Kidney tubule cell (primary cell): ENCODE measurements at regions not wholly inside any gene's neighbourhood (a gene's known extent, or its start where the extent isn't known, plus 50 kb on each side); places are given as distances from the start of the nearest gene placed in this dataset.
"Not testable (repeated sequence)": the region's sequence is repeated elsewhere in the genome, so short reads cannot be mapped to it uniquely, and the experiment has no call there.

Experiments used
- DNase-seq: peaks from one replicate; pipeline ENCODE4 v3.0.0-alpha.2; 2018; ENCODE audit warnings: low spot score

DNA sequence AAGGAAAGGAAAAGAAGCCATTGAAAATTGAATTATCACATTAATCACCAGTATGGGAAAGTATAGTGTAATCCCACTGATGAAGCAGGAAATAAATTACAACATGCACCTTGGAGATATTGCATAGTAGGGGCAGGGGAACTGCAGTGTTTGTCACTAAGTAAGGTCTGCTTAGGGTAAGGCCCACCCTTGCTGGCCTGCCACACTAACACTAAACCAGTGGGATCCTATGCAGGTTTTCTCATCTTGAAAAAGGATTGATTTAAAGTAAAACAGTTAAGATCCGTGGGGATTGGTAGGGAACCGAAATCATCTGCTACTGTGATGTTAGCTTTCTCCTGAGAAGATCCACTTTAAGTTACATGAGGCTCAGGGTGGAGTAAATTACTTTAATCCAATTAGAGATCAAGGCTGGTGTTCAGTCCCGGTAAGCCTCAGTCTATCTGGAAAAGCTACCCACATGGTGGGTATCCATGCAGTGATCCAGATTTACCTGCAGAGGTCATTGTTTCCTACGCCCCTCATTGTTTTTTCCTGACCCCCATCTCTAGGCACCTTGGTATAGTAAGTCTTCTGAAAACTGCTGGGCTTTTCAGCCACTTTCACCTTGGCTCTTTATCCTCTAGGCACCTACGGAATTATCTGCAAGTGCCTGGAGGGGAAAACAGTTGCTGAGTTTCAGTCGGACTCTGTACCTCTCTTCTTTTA is 1014.9 kb upstream of the ATXN8OS start:
- no peak for DNase-seq

- no peak for DNase-seq
These were observed 1030.4 kb upstream of the ATXN8OS start for GRCh38 chr13:69077267-69077666.

- no peak for DNase-seq
These were observed 1038.0 kb upstream of the ATXN8OS start for GRCh38 chr13:69069554-69070133.

GRCh38 chr13:69050696-69051095 is 1056.9 kb upstream of the ATXN8OS start:
- no peak for DNase-seq

GRCh38 chr13:69044629-69045028 is 1063.0 kb upstream of the ATXN8OS start:
- no peak for DNase-seq

DNA sequence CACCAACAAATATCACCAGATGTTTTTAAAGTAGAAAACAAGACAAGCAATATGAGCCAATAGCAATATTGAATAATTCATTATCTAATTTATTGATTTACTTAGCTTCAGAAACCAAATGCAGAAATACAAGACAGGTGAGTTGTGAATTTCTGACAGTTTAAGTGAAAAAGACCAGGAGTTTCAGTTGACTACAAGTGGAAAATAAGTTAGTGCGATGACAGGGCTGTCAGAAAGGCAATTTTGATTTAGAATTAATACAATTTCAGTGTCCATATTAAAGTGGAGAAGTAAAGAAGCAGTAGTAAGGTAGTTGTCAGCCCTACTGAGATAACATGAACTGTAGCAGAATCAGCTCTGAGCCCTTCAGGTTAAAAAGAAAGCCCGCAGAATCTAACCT is 1066.7 kb upstream of the ATXN8OS start:
- DNase-seq, result no peak

DNA sequence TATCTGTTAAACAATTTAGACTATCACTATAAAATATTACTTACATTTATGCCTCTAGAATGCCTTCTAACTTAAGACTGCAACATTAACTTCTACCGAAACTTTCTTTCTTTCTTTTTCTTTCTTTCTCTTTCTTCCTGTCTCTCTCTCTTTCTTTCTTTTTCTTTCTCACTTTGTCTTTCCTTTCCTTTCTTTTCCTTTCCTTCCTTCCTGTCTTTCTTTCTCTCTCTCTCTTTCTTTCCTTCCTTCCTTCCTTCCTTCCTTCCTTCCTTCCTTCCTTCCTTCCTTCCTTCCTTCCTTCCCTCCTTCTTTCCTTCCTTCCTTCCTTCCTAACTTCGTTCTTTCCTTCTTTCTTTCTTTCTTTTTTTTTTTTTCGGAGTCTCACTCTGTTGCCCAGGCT is 1071.9 kb upstream of the ATXN8OS start:
- no peak for DNase-seq

DNA sequence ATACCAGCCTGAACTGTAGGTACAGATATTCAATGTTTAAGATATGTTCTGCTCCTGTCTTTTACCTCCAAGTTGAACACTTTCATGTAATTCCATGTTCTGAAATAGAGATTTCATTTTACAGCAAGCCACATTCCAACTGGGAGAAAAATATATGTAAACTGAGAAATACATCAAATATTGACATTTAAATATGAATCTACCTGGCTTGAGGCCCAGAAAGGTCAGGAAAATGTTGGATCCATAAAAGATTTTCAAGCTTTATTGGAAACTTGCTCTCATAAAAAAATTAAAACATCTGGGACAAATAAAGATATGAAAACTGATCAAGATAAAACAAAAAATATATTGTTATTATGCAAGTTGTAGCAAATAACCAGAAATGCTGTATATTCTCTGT is 1078.7 kb upstream of the ATXN8OS start:
- DNase-seq, result no peak

- no peak for DNase-seq
These were observed 1087.5 kb upstream of the ATXN8OS start for GRCh38 chr13:69020120-69020519.

GRCh38 chr13:69018173-69018572 is 1089.5 kb upstream of the ATXN8OS start:
- DNase-seq, result not testable (repeated sequence)

DNA sequence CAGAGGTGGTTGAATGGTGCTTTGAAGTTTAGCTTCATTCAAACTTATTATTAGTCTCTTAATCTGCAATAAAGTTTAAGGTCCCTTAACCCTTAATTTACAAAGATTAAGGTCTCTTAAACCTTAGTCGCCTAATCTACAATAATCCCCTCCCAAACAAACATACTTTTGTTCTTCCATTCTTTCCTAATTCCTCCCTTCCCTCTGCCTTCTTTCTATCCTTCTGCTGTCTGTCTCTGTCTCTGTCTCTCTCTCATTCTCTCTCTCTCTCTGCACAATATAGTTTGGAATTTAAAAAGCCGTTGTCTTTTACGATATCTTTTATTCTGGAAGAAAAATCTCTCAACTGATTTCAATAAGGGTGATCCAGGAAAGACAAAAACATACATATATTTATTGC is 1096.8 kb upstream of the ATXN8OS start:
- no peak for DNase-seq

- DNase-seq, result no peak
These were observed 1099.1 kb upstream of the ATXN8OS start for GRCh38 chr13:69008499-69008898.

GRCh38 chr13:68998056-68998455 is 1109.6 kb upstream of the ATXN8OS start:
- DNase-seq, result no peak

DNA sequence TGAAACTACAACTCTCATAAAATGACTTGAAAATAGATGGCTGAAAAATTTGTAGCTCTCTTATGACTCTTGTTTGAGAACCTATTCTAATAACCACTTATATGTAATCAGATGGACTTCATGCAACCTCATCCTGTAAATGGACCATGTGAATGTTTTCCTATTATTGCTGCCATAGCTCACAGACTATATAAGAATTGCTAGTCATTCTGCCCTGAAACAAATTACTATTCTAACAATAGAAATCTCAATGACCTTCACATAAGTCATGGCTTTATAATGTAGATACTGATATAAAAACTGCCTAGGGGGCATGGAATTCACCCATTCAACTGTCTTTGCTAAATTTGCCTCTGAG is 1111.0 kb upstream of the ATXN8OS start:
- DNase-seq, result no peak

- no peak for DNase-seq
These were observed 1111.5 kb upstream of the ATXN8OS start for GRCh38 chr13:68995972-68996667.

- DNase-seq, result no peak
These were observed 1114.5 kb upstream of the ATXN8OS start for GRCh38 chr13:68993154-68993553.

DNA sequence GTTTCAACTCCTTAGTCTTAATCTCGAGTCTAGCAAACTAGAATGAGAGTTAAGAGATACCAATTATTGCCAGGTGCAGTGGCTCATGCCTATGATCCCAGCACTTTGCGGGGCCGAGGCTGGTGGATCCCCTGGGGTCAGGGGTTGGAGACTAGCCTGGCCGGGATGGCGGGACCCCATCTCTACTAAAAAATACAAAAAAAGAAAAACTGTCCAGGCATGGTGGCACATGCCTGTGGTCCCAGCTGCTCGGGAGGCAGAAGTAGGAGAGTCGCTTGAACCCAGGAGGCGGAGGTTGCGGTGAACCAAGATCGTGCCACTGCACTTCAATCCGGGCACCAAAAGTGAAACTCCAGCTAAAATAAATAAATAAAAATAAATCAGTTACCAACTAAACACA is 1119.5 kb upstream of the ATXN8OS start:
- DNase-seq, result no peak

DNA sequence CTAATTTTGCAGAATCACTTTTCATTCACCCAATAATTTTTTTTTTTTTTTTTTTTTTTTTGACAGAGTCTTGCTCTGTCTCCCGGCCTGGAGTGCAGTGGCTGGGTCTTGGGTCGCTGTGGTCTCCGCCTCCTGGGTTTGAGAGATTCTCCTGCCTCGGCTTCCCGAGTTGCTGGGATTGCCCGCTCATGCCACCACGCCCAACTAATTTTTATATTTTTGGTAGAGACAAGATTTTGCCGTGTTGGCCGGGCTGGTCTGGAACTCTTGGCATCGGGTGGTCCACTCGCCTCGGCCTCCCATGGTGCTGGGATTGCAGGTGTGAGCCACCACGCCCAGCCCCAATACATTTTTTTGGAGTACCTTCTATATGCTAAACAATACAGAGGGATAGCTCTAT is 1120.0 kb upstream of the ATXN8OS start:
- no peak for DNase-seq

DNA sequence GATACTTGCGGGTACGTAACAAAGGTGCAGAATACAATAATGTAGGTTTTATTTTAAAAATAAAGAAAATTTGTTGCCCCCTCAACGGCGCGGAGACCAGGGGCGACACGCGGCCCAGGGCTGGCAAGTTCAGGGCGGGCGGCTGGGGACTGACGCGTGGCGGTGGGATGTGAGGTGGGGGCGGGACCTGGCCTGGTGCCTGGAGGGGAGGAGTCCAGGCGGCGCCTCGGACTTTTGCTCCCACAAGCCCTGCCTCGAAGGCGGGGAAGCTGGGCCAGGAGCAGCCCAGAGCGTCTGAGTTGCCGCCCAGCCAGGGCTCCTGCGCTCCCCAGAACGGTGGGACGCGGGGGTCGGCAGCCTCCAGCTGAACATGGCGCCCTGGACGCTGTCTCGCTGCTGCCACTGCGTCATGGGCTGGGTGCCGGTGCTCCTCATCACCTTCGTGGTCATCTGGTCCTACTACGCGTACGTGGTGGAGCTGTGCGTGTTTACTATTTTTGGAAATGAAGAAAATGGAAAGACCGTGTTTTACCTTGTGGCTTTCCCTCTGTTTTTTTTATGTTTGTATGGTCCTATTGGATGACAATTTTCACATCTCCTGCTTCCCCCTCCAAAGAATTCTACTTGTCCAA is 1122.8 kb upstream of the ATXN8OS start:
- no peak for DNase-seq

GRCh38 chr13:68982961-68983619 is 1124.5 kb upstream of the ATXN8OS start:
- DNase-seq, result no peak

- no peak for DNase-seq
These were observed 1131.3 kb upstream of the ATXN8OS start for GRCh38 chr13:68976287-68976686.

GRCh38 chr13:68970532-68970931 is 1137.1 kb upstream of the ATXN8OS start:
- DNase-seq, result no peak

DNA sequence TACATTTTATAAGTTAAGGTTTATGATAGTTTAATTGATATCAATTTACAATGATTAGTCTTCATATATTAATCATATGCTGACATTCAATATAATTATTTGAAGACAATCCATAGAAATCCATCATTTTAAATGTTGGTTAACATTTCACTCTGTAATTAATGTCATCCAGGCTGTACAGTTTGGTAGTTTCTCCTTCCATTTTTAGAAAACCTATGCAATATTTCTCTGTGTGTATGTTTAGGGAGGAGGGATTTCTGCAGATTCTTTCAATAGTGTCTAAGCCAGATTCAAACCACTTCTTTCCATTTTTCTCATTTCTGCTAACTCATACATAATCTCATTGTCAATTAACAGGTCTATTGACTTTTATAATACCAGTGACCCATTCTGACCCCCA is 1159.0 kb upstream of the ATXN8OS start:
- DNase-seq, result no peak
